HG03439 (cell line): ENCODE measurements at regions not wholly inside any gene's neighbourhood (a gene's known extent, or its start where the extent isn't known, plus 50 kb on each side); places are given as distances from the start of the nearest gene placed in this dataset.
"Not testable (repeated sequence)": the region's sequence is repeated elsewhere in the genome, so short reads cannot be mapped to it uniquely, and the experiment has no call there.

ENCODE experiments used
- ATAC-seq: cut with Tn5 transposase; IDR thresholded peaks from one replicate; pipeline ENCODE4 v1.9.1; 2021; ENCODE audit warnings: mild to moderate bottlenecking, moderate library complexity; ENCODE audit not compliant: unreplicated experiment

- no peak for ATAC-seq
These were observed 1899.9 kb downstream of the MAT2B start for GRCh38 chr5:165405340-165405739.

DNA sequence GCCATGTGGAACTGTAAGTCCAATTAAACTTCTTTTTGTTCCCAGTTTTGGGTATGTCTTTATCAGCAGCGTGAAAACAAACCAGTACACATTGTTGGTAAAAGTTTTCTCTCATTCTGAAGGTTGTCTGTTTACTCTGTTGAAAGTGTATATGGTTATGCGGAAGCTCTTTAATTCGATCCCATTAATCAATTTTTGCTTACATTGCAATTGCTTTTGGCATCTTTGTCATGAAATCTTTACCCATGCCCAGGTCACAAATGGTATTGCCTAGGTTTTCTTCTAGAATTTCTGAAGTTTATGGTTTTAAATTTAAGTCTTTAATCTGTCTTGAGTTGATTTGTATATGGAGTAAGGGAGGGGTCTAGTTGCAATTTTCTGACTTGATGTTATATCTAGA, 1901.9 kb downstream of the MAT2B start:
- ATAC-seq = no peak

- no peak for ATAC-seq
These were observed 1905.1 kb downstream of the MAT2B start for GRCh38 chr5:165410476-165410875.

- not testable (repeated sequence) for ATAC-seq
These were observed 1906.1 kb downstream of the MAT2B start for GRCh38 chr5:165411532-165411931.

DNA sequence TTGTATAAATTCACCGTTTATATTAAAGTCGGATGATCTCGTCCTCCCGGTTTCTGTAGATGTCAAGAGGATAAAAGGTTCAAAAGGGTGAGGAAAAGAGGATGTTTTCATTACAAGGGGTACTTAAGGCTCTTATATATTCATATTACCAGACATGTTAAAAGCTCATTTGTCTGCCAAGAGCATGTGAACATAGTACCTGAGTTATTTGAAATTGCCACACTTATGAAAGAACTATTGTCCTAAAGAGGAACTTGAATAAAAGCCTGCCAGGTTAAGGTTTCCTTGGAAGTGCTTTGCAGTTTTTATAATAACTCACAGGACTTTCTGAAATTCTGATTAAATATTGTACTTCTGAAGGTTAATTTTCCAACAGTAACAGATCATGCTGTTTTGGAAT, 1915.1 kb downstream of the MAT2B start:
- no peak for ATAC-seq

GRCh38 chr5:165423697-165424299, 1918.4 kb downstream of the MAT2B start:
- ATAC-seq = no peak

DNA sequence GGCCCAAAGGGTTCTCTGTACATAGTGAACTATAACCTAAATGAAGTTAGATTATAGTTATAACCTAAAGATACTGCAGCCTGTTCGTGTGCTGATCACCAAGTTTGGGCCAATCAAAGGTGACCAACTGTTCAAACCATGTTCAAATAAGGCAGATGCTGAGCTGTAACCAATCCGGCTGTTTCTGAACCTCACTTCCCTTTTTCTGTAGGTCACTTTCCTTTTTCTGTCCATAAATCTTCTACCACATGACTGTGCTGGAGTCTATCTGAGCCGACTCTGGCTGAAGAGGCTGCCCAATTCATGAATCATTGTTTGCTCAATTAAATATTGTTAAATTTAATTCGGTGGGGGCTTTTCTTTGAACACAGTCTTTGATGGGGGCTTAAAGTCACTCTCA, 1920.2 kb downstream of the MAT2B start:
- ATAC-seq = no peak

DNA sequence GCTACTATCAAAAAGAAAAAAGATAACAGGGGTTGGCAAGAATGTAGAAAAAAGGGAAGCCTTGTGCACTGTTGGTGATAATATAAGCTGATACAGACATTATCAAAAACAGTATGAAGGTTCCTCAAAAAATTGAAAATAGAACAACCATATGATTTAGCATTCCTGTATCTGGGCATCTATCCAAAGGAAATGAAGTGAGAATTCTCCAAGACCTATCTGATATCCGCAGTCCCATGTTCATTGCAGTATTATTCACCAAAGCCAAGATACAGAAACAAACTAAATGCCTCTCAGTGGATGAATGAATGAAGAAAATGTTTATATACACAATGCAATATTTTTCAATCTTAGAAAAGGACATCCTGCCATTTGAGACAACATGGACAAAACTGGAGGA, 1943.3 kb downstream of the MAT2B start:
- no peak for ATAC-seq

- no peak for ATAC-seq
These were observed 1952.6 kb downstream of the MAT2B start for GRCh38 chr5:165457859-165458481.

- ATAC-seq = no peak
These were observed 1953.8 kb downstream of the MAT2B start for GRCh38 chr5:165459232-165459631.

- ATAC-seq = no peak
These were observed 1955.5 kb downstream of the MAT2B start for GRCh38 chr5:165460911-165461310.

DNA sequence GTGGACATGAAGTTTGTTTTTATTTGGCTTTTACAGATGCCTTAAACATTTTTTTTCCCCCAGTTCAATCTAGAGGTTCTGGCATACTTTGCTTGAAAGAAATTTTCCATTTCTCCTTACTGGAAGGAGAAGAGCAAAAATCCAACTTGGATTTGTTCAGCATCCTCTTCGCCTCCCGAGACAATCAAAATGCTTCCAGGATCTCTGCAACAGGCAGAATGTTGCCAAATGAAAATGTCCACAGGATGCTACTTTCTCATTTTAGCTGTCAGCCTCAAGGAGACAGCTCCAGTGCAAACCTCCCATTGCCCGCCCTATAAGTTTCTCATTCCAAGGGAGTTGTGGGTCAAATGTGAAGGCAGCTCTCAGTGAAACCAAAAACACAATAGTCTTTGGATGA, 1972.1 kb downstream of the MAT2B start:
- no peak for ATAC-seq

- ATAC-seq = no peak
These were observed 1990.5 kb downstream of the MAT2B start for GRCh38 chr5:165495829-165496380.

DNA sequence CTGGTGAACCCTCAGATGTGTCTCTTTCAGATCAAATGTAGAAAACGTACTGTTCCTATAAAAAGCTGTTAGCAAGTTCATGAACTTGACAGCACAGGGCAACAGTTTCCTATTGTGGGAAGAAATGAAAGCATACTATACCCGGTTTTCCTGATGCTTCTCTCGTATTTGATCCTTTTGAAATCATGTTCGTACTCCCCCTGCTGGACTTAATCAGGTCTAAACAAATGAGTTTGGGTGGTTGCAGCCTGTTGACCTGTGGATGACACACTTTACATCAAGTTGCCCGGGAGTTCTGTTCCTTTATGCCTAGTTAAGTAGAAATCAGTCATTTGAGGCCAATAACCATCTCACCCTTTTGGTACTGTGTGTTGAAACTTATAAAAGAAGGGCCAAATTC, 1992.3 kb downstream of the MAT2B start:
- no peak for ATAC-seq

- no peak for ATAC-seq
These were observed 1997.7 kb downstream of the MAT2B start for GRCh38 chr5:165502893-165503691.

- ATAC-seq = no peak
These were observed 1999.3 kb downstream of the MAT2B start for GRCh38 chr5:165504674-165505073.

DNA sequence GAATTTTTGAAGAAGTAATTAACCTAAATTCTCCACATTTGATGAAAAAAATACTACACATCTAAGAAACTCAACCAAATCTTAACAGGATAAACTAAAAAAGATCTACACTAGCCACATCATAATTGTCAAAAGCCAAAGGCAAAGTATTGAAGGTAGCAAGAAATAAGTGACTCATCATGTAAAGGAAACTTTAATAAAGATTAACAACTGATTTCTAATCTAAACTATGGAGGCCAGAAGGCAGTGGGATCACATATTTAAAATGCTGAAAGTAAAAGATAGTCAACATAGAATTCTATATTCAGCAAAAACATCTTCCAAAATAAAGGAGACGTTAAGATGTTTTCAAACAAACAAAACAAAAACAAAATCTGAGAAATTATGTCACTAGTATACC, 2002.9 kb downstream of the MAT2B start:
- ATAC-seq = no peak

DNA sequence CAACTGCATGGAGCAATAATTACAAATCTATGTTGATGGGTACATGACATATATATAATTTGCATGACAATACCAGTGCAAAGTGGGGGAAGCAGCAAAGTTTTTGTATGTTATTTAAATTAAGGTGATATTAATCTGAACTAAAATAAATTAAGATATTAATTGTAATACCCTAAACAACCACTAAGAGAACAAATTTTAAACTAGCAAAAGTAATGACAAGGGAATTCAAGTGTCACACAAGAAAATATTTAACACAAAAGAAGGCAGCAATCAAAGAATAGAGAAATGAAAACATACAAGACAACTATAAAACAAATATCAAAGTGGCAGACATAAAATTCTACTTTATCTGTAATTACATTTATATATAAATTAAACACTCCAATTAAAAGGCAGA, 2003.4 kb downstream of the MAT2B start:
- no peak for ATAC-seq

DNA sequence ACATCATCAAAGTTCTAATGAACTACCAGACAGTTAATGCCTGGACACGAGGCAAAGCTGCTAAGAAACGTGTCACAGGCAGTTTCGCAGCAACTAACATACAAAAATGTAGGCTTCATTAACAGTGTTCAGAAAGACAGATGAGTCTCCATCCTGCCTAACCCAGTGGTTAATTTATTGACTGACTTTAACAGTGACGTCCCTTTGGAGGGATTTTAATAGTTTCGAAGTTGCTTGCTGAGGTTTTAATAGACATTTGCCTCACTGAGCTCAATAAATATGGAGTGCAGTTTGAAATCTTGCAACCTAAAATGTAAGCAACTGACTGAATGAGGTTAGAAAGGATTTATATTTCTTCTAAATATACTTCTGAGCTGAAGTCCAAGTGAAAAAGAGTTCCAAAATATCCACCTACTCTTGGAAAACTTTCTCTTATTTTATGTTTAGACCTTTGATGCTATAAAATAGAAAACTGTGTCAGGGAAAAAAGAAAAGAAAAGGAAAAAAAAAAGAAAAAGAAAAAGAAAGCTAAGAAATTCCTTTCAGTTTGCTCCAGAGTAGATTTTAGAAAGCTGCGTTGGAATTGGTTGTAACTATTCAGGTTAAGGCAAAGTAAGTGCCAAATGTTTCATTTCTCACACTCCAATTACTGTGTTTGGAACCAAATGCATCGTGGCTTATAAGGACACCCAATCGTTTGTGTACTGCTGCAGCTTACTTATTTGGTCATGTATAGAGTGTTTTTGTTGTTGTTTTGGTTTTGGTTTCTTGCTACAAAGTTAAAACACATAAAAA, 2016.6 kb downstream of the MAT2B start:
- no peak for ATAC-seq

DNA sequence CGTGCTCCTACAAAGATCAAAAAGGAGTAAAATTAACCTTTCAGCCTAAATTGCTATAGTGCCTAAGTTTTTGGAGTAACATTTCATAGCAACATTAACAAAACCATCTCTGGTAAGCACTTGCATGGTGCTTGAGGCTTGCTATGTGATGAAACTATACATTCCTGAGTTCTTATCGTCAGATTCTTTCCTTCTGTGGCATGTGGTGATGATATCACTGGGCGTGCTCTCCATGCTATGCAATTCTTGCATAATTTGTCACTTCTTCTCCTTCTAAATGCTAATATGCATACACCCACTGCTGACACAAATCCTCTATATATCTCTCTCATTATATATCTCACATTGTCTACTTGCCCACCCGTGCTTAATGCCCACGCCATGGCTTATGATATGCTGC, 2019.9 kb downstream of the MAT2B start:
- ATAC-seq = no peak

DNA sequence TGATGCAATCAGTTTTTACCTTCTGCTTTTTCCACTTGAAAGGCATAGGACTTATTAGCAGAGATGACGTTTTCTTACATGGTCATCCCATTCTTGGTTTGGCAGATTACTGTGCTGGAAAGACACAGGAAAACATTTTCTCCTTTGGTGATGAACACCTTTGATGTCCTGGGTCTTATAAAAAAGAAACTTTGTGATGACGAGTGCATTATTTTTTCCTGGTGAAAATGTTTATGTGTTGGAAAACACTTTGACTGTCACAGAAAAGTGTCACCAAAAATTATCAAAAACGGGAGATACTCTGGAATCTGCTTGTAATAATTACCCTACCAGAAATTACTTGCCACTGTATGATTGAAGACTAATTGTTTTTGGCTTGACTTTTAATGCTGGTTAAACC, 2020.9 kb downstream of the MAT2B start:
- no peak for ATAC-seq
